Middle frontal gyrus (tissue), 1 donor: ENCODE measurements at regions not wholly inside any gene's neighbourhood (a gene's known extent, or its start where the extent isn't known, plus 50 kb on each side); places are given as distances from the start of the nearest gene placed in this dataset.

ENCODE experiments used
- DNase-seq: peaks from one replicate; pipeline ENCODE4 v3.0.0-alpha.2; 2015; ENCODE audit warnings: low spot score; ENCODE audit errors: extremely low spot score

DNA sequence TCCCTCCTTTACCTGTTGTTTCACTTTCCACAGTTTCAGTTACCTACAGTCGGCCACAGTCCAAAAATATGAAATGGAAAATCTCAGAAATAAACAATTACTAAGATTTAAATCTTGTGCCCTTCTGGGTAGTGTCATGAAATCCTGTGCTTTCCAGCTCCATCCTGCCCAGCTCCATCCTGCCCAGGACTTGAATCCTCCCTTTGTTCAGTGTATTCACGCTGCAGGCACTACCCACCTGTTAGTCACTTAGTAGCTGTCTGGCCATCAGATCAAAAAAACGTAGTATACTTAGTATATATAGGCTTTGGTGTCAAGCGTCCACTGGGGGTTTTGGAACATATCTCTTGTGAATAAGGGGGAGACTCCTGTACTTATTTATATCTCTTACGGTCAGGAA, 329.0 kb upstream of the SEMA6D start:
- no peak for DNase-seq

DNA sequence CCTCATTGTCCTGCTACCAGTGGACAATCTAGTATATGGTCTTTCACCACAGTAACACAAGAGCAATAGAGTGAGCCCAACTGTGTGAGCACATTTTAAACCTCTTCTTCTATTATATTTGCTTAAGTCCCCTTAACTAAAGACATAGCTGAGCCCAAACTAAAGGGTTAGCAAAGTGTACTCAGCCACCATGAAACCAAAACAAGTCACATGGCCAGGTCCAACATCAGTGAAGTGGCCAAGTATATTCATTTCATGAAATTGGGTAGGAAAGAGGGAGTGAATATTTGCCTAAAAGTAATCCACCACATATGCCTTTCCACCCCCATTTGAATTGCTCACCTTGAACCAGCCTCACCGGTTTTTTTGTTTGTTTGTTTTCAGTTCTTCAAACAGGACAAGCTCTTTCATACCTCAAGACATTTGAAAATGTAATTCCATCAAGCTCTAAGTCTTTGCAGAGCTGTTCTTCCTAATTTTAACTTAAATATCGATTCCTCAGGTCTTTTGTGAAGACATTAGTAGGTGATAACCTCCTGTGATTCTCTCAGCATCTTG, 327.0 kb upstream of the SEMA6D start:
- no peak for DNase-seq

DNA sequence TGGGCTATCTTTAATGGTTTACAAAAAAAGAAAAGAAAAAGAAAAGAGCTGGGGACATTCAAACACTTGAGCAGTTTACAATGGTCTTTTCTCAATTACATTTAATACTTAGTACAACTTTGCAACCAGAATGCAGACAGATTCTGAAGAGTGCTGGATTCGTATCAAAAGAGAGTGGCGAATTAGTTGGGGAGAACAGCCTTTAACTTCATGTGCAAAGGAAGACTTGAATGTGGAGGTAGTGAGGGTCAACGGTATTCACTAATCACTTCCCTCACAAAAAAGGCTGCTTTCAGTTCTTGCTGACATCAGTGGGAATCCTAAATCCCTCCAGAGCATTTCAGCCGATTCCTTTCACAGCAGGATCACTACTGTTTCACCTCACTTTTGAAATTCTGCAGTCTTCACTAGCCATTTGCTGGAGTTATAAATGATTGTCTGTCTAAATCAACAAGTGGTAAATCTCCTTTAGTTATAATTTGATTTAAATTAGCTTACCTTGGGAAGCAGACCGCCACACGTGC, 323.0 kb upstream of the SEMA6D start:
- no peak for DNase-seq

DNA sequence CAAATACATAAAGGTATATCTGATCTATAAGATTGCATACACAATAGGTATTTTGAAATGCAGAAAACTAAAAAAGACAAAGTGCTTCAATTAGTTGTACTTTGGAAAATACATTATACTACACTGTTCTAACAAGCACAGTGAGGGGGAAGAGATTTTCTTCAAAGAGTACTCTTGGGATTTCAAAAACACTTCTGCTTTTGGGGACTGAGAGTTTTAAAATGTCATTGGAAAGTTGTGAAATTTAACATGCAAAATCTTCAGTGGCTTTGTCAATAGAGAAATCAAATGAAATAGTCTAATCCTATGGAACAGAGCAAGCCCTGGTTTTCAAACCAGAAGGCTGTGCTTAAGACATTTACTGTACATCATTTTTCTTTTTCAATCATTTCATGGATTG, 322.2 kb upstream of the SEMA6D start:
- DNase-seq = no peak

DNA sequence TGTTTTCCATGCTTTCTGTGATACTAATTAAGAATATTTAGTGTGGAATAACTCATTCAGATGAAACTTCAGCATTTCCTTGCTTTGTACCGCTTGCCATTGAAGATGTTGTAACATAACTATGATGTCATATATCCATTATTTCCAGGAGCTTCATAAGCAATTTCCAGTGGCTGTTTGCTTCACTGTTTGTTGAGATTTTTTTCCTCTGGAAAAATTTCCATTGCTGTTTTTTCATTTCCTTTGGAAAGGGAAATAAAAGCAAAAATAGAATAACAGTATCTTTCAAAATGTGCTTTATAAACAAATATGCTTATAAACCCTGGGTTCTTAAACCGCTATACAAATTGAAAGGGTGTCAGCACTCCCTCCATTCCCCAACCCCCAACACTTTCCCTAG, 319.6 kb upstream of the SEMA6D start:
- no peak for DNase-seq

DNA sequence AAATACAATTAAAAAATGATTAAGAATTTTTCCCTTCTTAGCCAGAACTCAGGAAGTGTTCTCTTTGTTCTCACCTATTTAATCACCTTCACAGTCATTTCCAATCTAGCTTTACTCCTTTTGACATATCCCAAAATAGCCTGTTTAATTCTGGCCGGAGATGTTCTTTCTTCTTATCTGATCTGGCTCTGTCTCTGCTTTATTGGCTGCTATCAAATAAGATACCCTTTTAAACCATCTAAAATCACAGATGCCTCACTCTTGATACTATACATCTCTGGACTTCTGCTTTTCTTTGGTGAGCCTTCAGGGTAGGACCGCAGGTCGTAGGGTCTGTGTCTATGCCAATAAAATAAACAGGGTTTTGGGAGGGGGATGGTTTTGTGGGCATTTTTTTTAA, 319.2 kb upstream of the SEMA6D start:
- DNase-seq = no peak

DNA sequence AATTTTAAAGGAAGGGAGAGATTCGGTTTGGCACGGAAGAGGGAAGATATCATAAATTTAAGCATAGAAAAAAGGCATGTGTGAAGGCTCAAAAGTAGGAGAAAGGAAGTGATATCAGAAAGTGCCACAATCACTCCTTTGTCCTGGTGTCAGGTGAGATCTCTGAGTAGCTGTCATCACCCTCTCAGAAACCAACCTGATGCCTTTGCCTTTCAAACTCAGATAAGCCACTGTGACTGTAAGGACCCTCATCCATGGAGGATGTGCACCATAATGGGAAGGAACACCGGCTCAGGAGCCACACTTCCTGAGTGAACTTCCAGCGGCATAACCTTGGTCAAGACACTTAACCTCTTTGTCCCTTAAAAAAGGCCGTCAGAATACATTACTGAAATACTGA, 318.7 kb upstream of the SEMA6D start:
- no peak for DNase-seq

DNA sequence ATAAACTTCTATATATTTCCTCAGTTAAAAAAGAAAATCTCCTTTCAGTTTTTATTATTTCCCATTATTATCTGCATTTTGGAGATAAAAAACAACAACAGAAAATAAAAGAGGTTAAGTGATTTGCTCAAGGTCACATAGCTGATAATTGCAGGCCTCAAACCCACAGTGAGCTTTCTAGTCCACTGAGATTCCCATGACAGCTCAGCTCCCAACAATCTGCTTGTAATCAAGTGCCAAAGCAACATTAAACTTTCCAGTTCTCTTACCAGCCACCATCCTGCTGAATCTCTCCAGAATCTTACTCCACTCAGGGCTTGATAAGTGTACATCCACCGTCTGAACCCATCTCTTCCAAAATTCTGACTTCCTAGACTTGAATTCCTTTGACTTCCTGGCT, 318.2 kb upstream of the SEMA6D start:
- DNase-seq = no peak

DNA sequence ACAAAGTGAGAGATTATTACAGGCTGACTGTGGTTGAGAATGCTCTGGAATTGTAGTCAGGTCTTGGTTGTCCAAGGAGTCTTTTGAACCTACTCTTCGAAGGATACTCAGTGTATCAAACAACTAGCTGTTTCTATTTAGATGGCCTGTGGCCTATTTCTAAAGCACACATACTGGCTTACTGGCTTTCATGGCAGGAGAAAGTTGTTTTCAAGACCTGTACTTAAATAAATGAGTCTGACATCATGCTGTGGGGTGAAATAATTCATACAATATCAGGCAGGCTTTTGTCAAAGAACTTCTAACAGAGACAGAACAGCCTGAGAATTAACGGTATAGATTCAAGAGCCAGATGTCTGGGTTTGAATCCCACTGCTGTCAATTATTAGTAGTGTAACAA, 316.7 kb upstream of the SEMA6D start:
- DNase-seq = no peak

DNA sequence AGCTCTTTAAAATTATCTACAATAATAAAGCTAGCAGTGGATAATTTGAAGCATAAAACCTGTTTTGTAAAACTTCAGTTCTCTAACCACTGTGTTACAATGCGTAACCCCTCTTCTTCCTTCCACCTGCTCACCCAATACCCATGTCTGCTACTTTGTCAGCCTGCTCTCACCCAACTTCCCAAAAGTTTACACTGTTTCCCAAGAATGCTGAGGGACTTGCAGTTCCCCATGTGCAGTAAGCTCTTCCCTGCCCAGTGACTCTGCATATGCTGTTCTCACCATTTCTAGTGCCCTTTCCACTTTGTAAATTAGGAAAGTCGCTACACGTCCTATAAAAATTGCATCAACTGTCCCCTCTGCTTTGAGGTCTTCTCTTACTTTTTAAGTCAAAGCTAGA, 315.9 kb upstream of the SEMA6D start:
- no peak for DNase-seq

DNA sequence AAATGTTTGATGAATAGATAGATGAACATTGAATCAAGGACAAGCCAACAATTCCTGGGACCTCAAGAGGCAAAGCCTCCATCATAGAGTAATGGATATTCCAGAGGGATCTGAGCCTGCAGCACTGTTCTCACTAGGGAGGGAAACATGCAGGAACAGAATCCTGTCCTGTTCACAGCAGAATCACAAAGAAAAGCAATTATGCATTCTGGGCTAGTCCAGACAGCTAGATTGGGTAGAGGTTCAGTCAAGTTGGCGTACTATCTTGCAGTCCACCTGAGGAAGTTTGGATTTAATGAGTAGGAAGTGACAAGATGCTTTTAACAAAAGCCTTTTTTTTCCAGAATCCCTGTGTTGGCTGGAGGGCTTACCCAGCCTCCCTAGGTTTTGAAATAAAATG, 314.5 kb upstream of the SEMA6D start:
- no peak for DNase-seq

DNA sequence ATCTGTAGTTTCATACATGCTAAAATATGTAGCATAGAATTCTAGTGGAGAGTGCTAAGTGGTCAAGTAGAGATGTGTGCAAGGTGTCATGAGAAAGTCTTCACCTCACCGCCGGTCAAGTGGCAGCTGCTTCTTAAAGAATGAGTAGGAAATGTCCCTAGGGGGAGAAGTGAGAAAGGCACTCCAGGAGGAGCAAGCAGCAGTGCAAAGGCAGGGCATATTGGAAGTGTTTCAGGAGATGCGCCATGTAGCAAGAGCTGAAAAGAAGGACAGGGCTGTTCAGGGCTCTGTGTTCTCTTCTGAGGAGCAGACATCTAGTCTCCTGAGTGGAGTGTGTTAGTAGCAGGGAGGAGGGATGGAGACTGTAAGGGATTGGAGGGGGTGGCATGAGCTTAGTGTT, 312.4 kb upstream of the SEMA6D start:
- peak; percentile 5 for DNase-seq

DNA sequence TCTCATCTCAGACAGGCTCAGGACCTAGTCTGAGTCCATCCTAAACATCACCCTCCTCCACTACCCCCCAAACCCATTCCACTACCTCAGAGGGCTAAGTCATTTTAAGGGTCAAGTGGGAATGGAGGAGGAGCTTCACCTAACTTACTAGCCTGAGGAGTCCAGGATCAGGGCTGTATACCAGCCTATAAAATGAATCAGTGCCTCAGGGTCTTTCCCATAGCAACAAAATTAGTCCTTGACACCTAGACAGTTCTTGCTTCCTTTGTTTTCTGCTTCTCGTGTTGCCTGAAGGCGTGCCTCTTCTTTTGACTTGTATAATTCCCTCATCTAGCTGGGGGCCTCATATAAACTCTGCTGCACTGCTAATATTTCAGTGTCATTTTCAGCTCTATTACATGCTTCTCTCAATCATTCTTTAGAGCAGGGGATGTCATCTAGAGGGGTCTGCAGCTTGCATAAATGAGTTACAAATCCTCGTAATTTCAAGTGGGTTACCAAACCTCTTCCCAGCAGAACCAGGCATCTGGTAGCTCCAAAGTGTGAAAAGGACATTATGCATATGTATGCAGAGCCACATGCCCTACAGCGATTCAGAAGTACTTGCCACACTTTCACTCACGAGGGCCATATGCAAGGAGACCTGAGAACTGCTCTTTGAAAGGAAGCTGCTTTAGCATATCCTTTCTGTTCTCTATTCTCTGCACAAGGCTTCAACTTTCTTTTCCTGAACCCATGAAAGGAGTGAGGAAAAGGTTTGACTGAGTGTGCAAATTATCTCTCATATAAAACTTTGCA, 311.7 kb upstream of the SEMA6D start:
- no peak for DNase-seq

DNA sequence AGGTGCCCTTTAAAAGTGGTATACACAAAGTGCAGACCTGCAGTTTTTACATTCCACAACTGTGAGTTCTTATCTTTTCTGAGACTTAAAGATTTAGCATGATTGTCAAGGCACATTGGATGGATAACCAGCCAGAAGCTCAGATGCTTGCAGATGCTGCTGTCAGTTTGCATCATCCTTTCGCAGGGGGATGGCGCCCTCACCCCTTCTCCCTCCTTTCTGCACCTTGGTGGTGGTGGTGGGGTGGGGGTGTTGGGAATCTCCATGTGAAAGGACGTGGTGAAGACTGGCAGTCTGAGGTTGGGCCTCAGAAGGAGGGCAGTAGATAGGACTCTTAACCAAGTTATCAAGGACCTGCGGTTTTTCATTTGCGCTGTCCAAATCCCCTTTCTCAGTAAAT, 309.6 kb upstream of the SEMA6D start:
- no peak for DNase-seq

DNA sequence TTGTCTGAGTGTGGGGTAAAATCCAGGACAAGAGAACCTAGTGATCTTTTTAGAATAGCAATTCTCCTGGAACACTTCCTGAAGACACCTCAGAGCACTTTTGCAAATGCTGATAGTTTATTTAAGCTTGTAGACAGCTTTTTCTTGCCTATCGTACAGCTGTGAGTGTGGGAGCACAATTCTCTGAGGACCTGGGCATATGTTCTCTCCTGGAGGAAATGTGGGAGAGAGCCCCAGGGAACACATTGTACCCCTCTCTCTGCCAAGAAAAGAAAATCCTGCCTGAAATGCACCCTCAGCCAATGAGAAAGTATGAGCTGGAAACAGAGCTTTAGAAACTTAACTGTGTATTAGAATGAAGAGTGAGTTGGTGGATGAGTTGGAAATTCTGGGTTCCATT, 308.3 kb upstream of the SEMA6D start:
- DNase-seq = peak; percentile 24

DNA sequence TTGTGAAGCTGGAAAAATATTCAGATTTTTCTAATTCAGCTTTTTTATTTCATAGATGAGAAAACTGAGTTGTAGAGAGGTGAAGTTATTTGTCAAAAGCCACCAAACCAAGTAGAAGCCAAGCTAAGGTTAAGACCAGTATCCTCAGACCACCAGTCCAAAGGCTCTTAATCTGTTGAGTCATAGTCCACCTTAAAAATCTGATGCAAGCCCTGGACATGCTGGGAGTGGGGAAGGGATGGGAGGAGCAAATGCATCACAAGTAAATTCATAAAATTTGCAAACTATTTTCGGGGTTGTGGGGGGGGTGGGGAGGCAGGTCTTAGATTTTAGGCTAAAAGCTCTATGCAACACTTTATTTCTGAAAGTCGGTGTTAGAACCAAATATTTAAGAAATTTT, 307.7 kb upstream of the SEMA6D start:
- DNase-seq = no peak

DNA sequence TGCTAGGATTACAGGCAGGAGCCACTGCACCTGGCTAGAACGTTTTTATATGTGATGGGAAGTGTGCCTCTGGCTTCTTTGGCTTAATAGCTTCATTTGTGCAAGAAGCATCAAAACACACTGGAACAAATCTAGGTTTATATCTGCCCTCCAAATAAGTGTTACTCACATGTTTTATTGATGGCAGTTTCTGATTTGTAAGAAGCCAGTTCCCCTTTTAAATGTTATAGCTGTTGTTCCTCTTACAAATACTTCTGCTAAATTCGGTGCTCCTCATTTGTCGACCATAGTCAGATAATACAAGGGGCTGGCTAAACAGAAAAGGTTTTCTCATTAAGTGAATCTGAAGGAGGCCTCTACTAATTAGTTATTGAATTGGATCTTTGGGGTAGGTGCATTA, 307.1 kb upstream of the SEMA6D start:
- no peak for DNase-seq

DNA sequence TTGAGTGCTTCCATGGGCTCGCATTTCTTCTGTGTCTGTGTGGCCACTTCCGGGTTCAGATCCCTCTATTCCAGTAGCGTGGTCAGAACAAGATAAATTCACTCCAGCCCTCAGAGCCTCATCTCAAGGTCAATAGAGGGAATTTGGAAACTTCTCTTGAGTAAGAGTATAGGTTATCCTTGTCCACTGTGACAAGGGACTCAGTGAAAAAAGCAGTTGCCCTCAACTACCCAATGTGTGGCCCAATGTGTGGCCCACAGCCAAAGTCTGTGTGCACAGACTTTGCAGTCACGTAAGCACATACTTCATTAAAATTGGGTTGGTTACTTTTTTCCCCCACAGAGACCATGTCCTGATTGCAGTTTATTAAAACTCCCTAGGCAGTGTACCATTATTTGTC, 305.6 kb upstream of the SEMA6D start:
- DNase-seq = no peak

DNA sequence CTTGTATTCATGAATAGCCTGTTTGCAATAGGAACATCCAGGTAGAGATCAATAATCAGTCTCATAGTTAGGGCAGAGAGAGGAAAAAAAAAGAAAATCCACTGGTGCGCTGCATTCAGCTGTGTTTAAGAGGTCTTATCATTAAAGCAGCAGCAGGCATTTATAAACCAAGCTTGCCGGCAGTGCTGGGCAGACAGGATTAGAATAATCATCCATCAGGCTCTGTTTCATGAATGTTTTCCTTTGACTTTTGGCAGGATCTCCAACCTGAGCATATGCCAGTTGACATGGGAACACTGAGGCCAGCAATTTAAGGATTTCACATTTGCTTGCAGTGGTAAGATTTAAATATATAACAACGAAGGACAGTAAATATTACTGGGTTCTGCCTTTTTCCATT, 305.2 kb upstream of the SEMA6D start:
- DNase-seq = no peak

DNA sequence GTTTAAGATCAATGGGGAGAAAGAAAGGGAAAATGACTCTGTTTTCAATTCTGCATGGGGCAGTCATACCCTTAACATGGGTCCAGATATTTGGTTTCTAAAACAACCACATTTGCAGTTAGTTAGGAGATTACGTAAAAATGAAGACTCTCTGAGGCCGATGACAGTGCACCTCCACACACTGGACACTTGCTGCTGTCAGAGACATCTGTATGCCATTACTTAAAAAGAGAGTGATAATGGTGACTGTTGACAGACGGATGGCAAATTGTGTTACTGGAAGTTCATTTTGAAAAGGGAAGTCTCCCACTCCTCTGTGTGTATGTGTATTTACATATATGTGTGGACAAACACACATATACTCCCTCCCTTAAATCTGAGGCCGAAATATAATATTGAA, 304.5 kb upstream of the SEMA6D start:
- no peak for DNase-seq

DNA sequence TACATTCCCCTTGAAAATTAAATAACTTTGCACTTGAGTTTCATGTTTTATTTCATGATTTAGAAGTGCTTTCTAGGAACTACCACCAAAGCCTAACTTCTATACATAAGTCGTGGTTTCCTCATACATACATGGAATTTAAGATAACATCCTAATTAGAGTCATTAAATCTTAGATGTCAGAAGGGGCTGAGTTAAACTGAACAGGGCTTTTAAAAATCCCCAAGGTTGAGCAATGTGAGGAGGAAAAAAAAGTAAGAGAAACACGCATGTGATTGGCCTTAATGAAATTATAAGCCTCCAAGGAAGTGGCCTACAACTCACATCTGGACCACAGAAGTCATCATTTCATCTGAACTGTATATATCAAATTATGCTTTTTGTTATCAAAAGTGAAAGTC, 303.1 kb upstream of the SEMA6D start:
- no peak for DNase-seq

DNA sequence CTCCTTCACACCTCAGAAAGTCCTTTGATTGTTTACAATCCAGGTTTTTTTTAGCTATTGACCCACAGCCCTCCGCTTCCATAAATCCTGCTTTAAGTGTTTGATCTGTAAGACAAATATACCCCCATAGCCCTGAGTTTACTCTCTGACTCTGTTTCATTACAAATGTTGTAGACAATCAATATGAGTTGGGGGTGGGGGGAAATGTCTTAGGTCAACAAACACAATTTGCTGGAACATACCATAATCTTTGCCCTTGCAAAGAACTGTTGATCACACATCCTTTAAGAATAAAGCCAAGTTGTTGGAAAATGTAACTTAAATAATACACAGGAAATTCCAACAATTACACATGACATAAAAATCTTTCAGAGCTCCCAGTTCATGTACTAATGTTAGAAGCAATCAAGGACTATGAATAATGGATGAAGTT, 301.8 kb upstream of the SEMA6D start:
- no peak for DNase-seq
